8988T (cell line): ENCODE measurements at regions not wholly inside any gene's neighbourhood (a gene's known extent, or its start where the extent isn't known, plus 50 kb on each side); places are given as distances from the start of the nearest gene placed in this dataset.

Experiments used
- DNase-seq: peaks from one replicate; pipeline ENCODE4 v3.0.0; 2011

DNA sequence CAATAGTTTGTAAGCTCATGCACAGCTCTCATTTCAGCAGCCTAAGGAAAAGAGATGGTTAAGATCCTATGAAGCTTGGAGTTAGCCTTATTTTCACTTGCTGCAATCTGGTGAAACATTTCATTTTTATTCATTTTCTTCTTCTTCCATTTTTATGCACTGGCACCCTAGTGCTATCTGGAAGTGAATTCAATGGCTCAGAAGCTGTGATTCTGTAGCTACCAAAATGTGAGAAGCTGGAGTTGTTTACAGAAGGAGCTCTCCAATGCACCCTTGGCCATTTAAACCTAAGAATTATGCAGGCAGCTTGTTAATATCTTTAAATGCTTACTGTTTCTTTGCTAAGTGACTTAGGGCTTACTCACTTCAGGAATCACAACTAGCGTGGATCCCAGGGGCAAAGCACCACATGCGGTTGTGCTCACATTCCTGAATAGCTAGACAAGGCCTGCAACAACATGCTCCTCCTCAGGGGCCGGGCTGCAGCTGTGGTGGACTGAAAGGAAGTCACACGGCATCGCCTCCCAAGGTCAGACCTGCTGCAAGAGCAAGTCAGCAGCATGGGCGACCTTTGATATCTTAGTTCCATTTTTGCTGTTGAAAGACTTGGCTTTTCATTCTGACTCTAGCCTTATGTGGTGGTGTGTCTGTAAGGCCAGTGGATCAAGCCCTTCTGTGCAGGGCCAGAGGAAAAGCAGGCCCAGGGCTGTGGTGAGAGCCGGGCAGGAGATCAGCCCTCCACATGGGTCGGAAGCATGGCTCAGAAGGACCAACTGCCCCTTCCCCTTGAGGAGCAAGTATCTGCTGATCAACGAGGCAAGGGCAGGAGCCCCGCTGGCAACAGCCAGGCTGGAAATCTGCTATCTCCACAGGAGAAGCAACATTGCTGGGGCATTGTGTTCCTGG, 91.9 kb upstream of the MBL2 start:
- DNase-seq, result no peak

DNA sequence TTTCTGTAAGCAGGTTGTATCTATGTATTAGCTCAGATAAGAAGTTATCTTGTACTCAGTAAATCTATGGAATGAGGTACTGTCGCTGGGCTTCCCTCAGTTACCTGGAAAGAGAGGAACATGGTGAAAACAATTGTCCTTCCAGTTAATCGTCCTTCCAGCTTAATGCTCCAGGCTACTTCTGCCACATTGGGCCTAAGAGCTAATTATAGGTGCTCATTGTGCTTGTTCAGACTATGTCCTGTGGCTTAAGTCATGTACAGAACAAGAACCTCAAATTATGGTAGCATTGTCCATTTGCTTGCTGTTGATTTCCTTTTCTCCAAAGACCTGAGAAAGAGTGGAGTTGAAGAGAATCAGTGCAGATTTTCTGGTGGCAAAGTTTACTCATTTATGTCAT, 86.1 kb upstream of the MBL2 start:
- DNase-seq, result no peak

DNA sequence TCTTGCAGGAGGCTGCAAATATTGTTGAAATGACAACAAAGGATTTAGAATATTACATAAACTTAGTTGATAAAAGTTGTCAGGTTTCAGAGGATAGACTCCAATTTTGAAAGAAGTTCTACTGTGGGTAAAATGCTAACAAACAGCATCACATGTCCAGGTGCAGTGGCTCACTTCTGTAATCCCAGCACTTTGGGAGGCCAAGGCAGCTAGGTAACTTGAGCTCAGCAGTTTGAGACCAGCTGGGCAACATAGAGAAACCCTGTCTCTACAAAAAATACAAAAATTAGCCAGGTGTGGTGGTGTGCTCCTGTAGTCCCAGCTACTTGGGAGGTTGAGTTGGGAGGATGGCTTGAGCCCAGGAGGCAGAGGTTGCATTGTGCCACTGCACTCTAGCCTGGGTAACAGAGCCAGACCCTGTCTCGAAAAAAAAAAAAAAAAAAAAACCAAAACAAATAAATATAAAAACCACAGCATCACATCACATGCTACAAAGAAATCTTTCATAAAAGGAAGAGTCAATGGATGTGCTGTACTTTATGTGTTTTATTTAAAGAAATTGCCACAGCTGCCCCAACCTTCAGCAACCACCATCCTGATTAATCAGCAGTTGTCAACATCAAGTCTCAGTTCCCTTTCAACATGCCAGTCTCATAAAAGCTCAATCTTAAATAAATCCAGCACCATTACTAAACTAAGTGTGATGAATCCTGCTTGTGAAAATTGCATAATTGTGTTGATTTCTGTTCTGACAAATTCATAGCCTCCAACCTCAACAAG, 83.2 kb upstream of the MBL2 start:
- DNase-seq, result no peak

DNA sequence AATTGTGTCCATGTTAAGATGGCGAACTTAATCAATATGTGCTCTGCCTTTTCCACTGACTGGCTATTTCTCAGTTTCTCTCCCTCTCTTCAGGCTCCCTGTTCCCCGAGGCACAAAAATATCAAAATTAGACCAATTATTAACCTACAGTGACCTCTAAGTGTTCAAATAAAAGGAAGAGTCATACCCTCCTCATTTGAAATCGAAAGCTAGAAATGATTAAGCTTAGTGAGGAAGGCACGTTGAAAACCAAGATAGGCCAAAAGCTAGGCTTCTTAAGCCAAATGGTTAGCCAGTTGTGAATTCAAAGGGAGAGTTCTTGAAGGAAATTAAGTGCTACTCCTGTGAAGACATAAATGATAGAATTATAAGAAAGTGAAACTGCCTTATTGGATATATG, 81.1 kb upstream of the MBL2 start:
- DNase-seq, result no peak

DNA sequence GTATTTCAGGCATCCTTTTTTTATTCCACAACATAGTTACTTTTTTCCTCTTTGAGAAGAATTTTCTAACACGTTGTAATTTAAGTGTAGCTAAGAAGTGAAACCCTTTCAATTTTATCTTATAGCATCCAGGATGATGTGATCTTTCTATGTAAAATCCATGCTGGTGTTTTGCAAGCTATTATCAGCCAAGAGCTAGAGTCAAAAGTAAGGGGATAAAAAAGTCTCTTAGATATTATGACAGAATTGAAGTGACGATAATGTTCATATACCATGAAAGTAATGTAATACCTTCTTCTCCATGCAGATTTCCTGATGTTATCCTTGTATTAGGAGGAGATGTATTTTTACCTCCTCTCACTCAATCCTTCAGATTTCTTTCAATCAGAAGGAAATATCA, 64.2 kb upstream of the MBL2 start:
- no peak for DNase-seq
